GM21367 (cell line): ENCODE measurements at regions not wholly inside any gene's neighbourhood (a gene's known extent, or its start where the extent isn't known, plus 50 kb on each side); places are given as distances from the start of the nearest gene placed in this dataset.

ENCODE experiments used
- ATAC-seq: cut with Tn5 transposase; IDR thresholded peaks from one replicate; pipeline ENCODE4 v1.9.1; 2021; ENCODE audit not compliant: unreplicated experiment

- no peak for ATAC-seq
Observed at GRCh38 chr1:87219626-87220025, 109.1 kb upstream of the LMO4 start.

GRCh38 chr1:87220993-87221392 is 107.7 kb upstream of the LMO4 start:
- ATAC-seq, result no peak

- ATAC-seq, result no peak
Observed at GRCh38 chr1:87224201-87224600, 104.5 kb upstream of the LMO4 start.

- no peak for ATAC-seq
Observed at GRCh38 chr1:87225171-87225570, 103.5 kb upstream of the LMO4 start.

DNA sequence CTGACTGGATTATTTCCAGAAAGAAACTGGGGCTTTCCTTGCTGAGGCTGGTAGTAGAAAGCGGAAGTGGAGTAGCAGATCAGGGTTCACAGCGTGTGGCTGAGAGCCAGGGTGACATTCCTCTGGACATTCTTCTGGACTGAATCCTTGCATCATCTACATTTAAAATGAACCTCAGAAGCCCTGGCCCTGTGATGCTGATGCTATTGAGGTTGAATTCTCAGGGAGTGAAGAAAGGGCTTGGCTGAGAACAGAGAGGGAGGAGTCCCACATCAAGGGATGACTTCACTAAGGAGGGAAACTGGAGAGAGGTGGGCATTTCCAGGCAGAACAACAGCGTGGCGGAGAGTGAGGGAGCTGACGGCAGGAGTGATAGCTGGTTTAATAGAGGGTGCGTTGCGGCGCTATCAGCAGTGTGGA is 102.3 kb upstream of the LMO4 start:
- no peak for ATAC-seq

DNA sequence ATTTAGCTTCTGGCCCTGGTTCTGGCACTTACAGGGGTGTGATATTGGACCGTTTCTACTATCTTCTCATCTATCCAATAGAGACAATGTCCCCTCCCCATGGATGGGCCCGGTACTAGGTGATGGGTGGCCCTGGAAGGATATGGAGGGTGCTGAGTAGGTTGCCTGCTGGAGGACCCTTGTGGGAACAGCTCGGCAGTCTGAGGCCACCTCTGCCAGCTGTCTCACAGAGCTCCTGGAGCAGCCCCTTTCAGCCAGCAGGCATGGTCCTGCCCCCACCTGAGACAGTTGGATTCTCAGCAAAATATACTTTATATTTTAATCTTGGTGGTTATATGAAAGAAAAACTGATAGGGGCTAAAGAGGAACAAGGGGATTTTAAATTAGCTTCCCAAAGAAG is 101.0 kb upstream of the LMO4 start:
- ATAC-seq, result no peak

- no peak for ATAC-seq
Observed at GRCh38 chr1:87230501-87230900, 98.2 kb upstream of the LMO4 start.

- no peak for ATAC-seq
Observed at GRCh38 chr1:87231703-87232367, 96.8 kb upstream of the LMO4 start.

GRCh38 chr1:87236585-87236984 is 92.1 kb upstream of the LMO4 start:
- no peak for ATAC-seq

- no peak for ATAC-seq
Observed at GRCh38 chr1:87239997-87240605, 88.6 kb upstream of the LMO4 start.

- ATAC-seq, result no peak
Observed at GRCh38 chr1:87240661-87241285, 87.9 kb upstream of the LMO4 start.

- ATAC-seq, result no peak
Observed at GRCh38 chr1:87242445-87243185, 86.1 kb upstream of the LMO4 start.

GRCh38 chr1:87243573-87243972 is 85.1 kb upstream of the LMO4 start:
- no peak for ATAC-seq

GRCh38 chr1:87246436-87246835 is 82.2 kb upstream of the LMO4 start:
- ATAC-seq, result no peak

GRCh38 chr1:87249803-87250202 is 78.9 kb upstream of the LMO4 start:
- no peak for ATAC-seq

GRCh38 chr1:87250336-87250735 is 78.3 kb upstream of the LMO4 start:
- no peak for ATAC-seq

DNA sequence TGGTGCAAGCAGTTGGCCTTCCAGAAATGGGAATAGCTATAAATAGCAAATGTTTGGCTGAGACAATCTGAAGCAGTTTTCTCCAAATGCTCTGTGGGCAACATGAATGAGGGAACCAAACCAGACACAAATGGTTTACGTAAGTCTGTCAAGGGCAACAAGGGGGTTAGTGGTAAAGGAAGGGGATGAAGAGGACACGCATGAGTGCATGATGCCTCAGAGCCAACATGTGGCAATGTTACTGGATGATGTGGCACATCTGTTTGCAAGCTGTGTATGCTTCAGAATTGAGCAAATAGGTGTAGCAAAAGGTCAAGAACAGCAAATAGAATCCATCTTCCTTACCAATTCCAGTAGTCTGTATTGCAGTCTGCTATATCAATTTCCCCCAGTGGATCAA is 76.3 kb upstream of the LMO4 start:
- no peak for ATAC-seq

DNA sequence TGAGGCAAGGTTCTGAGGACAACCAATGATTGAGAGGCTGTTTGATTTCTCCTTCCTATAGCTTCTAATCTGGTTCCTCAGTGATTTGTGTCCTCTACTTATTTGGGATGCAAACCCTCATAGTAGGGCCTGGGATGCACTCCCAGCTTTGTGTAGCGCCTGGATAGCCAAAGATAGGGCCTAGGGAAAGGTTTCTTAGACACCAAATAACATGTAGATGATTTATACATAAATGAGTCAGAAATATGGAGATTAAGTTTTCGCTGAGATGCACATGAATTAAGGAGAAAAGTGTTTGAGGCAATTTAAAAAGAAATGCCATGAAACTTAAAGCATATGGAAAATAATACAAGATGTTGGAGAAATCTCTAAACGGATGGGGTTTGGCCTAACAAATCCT is 66.0 kb upstream of the LMO4 start:
- no peak for ATAC-seq

DNA sequence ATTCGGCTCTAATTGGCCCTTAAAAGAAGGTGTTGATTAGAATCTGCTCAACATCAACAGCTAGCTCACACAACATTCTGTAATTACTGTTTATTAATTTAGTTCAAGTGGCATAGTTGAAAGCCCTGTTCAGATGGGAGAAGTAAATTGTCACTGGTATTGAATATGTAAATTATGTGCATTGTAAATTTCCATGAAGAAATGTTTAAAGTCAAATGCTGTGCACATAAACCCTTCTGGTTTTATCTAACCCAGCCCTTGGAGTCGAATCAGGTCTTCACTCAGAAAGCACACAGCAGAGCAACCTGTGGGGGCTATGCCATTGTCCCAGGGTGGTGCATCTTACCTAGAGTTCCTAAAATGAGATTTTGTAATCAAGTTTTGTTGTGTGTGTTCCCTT is 65.4 kb upstream of the LMO4 start:
- ATAC-seq, result no peak

GRCh38 chr1:87263785-87264184 is 64.9 kb upstream of the LMO4 start:
- no peak for ATAC-seq

- no peak for ATAC-seq
Observed at GRCh38 chr1:87264976-87265375, 63.7 kb upstream of the LMO4 start.

GRCh38 chr1:87265786-87266185 is 62.9 kb upstream of the LMO4 start:
- no peak for ATAC-seq
